Endodermal cell (in vitro differentiated cells): ENCODE measurements at regions not wholly inside any gene's neighbourhood (a gene's known extent, or its start where the extent isn't known, plus 50 kb on each side); places are given as distances from the start of the nearest gene placed in this dataset.

Experiments
- DNase-seq: peaks from one replicate; pipeline ENCODE4 v3.0.0-alpha.2; 2017
- H3K27ac ChIP-seq: 2 replicates; pipeline ENCODE4 v1.5.1; 2013; ENCODE audit warnings: mild to moderate bottlenecking, low read depth, low read length, moderate library complexity
- H3K27me3 ChIP-seq: 2 replicates; pipeline ENCODE4 v1.6.1; 2013; ENCODE audit warnings: mild to moderate bottlenecking, low read length, moderate library complexity; ENCODE audit not compliant: insufficient read depth, control insufficient read depth, poor library complexity, severe bottlenecking
- H3K36me3 ChIP-seq: 2 replicates; pipeline ENCODE4 v1.7.0; 2013; ENCODE audit warnings: mild to moderate bottlenecking, low read length, moderate library complexity; ENCODE audit not compliant: control insufficient read depth, insufficient read depth
- H3K4me1 ChIP-seq: one replicate; pipeline ENCODE4 v1.7.0; 2013; ENCODE audit warnings: low read length; ENCODE audit not compliant: control insufficient read depth, insufficient read depth
- H3K4me3 ChIP-seq: 2 replicates; pipeline ENCODE4 v1.5.1; 2013; ENCODE audit warnings: mild to moderate bottlenecking, low read length, moderate library complexity
- H3K9ac ChIP-seq: 2 replicates; pipeline ENCODE4 v1.6.1; 2013; ENCODE audit warnings: mild to moderate bottlenecking, low read length, moderate library complexity; ENCODE audit not compliant: poor library complexity, severe bottlenecking; ENCODE audit errors: extremely low read depth
- H3K9me3 ChIP-seq: 2 replicates; pipeline ENCODE4 v1.6.1; 2013; ENCODE audit warnings: mild to moderate bottlenecking, low read length, moderate library complexity; ENCODE audit not compliant: control insufficient read depth
- H3K27ac Mint-ChIP-seq: 2 replicates; pipeline ENCODE4 v1.8.0; 2020; ENCODE audit warnings: mixed read lengths
- H3K27me3 Mint-ChIP-seq: 2 replicates; pipeline ENCODE4 v1.8.0; 2021; ENCODE audit warnings: mild to moderate bottlenecking, mixed read lengths; ENCODE audit not compliant: insufficient read depth
- H3K36me3 Mint-ChIP-seq: 2 replicates; pipeline ENCODE4 v1.8.0; 2020; ENCODE audit warnings: low read depth, mixed read lengths
- H3K4me1 Mint-ChIP-seq: 2 replicates; pipeline ENCODE4 v1.8.0; 2020; ENCODE audit warnings: mixed read lengths
- H3K4me3 Mint-ChIP-seq: 2 replicates; pipeline ENCODE4 v1.8.0; 2020; ENCODE audit warnings: mild to moderate bottlenecking, moderate library complexity, mixed read lengths
- H3K9me3 Mint-ChIP-seq: 2 replicates; pipeline ENCODE4 v1.8.0; 2020; ENCODE audit warnings: mild to moderate bottlenecking, mixed read lengths
- whole genome bisulfite sequencing, 2 experiments: methylation state at CpG; one replicate each; pipeline versions ENCODE4 v1.1.5 to v1.1.7; 2013; ENCODE audit warnings: missing lambda C conversion rate in 2 of 2, mixed read lengths in 1 of 2; ENCODE audit not compliant: insufficient coverage in 1 of 2, insufficient read length in 1 of 2; 5-methylcytosine and 5-hydroxymethylcytosine counted together
- TF ChIP-seq, protein P1 (sequence below): fragments of 200-600 bp; sonication (generic); conservative IDR thresholded peaks from 2 replicates; pipeline ENCODE4 v1.5.0; 2021; ENCODE audit warnings: antibody characterized with exemption, mild to moderate bottlenecking

DNA sequence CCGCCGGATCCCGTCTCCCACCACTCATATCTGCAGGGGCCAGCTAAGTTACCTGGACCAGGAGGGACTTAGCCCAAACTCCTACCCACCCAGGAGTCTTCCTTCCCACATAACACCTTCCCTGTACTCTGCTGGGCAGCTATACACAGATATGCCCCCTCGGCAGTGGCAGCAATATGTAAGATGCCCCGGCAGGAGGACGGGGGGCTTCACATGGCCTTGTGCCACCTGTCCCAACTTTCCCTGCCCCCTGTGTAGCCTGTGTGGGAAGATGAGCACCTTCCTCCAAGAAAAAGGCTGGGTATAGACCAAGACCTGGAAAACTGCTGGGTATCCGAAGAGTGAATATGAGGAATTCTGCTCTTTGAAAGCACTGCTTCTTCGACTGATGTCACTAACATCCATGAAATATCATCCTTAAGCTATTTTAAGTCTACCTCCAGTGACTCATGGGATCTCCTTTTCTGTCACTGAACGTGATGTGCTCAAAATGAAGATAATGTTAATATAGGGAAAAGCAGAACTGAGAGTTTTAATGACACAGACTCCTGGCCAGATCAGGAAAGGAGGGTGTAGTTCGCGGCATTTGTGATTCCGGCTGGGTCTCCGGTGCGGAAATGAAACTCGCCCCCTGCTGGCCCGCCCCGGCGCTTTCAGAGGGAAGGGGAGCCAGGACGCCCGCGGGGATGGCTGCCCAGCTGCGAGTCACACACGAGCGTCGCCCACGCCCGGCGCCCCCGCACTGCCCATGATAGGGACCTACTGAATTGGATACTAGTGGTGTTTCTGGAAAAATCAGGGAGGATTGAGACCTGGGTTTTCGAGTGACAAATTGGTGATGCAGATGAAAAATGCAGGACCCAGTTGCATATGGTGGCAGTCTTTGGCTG is 256.9 kb upstream of the NFE2L3 start:
- H3K27ac Mint-ChIP-seq, result no peak overlapping the region
- Histone ChIP-seq H3K27me3 (no peaks in the 10 kb centered on the region), H3K4me3 (peak overlapping the region; percentile 54), H3K36me3 (no peaks in the 10 kb centered on the region), H3K4me1 (no peaks in the 10 kb centered on the region), H3K9ac (no peak overlapping the region), H3K9me3 (no peaks in the 10 kb centered on the region), H3K27ac (no peak overlapping the region)
- WGBS, 2 experiments, result 30 to 36% methylated on average over 15 to 30 of the region's 30 CpGs
- no peaks in the 10 kb centered on the region for H3K9me3 Mint-ChIP-seq
- peak overlapping the region; percentile 68 for H3K4me3 Mint-ChIP-seq
- H3K27me3 Mint-ChIP-seq, result peaks cover 5% of the 10 kb centered on the region
- TF ChIP-seq, protein P1, sequence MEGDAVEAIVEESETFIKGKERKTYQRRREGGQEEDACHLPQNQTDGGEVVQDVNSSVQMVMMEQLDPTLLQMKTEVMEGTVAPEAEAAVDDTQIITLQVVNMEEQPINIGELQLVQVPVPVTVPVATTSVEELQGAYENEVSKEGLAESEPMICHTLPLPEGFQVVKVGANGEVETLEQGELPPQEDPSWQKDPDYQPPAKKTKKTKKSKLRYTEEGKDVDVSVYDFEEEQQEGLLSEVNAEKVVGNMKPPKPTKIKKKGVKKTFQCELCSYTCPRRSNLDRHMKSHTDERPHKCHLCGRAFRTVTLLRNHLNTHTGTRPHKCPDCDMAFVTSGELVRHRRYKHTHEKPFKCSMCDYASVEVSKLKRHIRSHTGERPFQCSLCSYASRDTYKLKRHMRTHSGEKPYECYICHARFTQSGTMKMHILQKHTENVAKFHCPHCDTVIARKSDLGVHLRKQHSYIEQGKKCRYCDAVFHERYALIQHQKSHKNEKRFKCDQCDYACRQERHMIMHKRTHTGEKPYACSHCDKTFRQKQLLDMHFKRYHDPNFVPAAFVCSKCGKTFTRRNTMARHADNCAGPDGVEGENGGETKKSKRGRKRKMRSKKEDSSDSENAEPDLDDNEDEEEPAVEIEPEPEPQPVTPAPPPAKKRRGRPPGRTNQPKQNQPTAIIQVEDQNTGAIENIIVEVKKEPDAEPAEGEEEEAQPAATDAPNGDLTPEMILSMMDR, result peak; percentile 91
- peaks cover 11% of the 10 kb centered on the region for H3K4me1 Mint-ChIP-seq
- DNase-seq, result peak; percentile 89
- no peaks in the 10 kb centered on the region for H3K36me3 Mint-ChIP-seq

DNA sequence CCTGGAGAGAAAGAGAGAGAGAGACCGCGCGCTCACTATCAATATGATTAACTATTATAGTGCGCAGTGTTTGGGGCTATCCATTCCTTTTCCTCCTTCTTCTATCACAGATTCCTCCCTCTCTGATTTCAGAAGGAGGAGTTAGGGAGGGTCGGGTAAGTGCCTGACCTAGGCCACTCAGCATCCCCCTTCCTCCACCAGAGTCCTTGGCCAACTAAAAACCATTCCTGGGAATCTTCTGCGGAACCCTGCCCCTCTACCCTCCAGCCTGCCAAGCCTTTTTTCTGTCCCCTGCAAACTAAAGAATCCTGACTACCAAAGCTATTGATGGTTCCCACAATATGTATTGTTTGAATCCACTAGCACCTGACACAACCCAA is 256.2 kb upstream of the NFE2L3 start:
- Histone ChIP-seq H3K36me3 (no peaks in the 10 kb centered on the region), H3K9ac (no peak overlapping the region), H3K27ac (no peak overlapping the region), H3K9me3 (no peaks in the 10 kb centered on the region), H3K4me1 (no peaks in the 10 kb centered on the region), H3K27me3 (no peaks in the 10 kb centered on the region), H3K4me3 (peak overlapping the region; percentile 54)
- TF ChIP-seq, protein P1, result no peak
- no peak overlapping the region for H3K27ac Mint-ChIP-seq
- peak overlapping the region; percentile 68 for H3K4me3 Mint-ChIP-seq
- H3K4me1 Mint-ChIP-seq, result peaks cover 11% of the 10 kb centered on the region
- no peaks in the 10 kb centered on the region for H3K36me3 Mint-ChIP-seq
- peaks cover 5% of the 10 kb centered on the region for H3K27me3 Mint-ChIP-seq
- peak; percentile 68 for DNase-seq
- 42 to 60% methylated on average over 1 to 5 of the region's 6 CpGs for WGBS, 2 experiments
- H3K9me3 Mint-ChIP-seq, result no peaks in the 10 kb centered on the region

DNA sequence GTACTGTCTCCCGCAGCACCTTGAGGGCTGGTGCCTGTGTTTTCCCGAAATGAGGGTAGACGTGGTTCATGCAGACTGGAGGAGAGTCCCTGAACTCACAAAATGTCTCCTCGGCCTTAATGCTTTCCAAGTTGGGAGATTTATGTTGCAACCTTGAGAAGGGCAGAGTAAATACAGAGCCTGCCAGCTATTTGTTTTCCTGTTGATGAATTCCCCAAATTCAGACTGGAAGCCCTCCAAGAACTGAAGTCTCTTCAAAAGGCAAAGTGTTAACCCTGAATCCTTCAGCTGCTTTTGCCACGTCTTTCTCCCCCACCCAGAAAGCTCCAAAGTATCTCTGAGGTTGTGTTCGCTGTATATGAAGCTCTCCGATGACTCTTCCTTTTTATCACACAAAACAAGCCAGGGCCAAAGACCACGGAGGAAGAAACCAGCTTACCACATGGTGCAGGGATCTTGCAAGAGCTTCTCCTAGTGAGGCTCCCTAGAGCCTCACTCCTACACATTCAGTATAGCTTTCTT is 254.7 kb upstream of the NFE2L3 start:
- Mint-ChIP-seq H3K9me3 (no peaks in the 10 kb centered on the region), H3K4me3 (no peak overlapping the region), H3K27ac (no peak overlapping the region), H3K4me1 (peaks cover 11% of the 10 kb centered on the region), H3K27me3 (peaks cover 5% of the 10 kb centered on the region), H3K36me3 (no peaks in the 10 kb centered on the region)
- H3K4me1 ChIP-seq, result no peaks in the 10 kb centered on the region
- no peak overlapping the region for H3K27ac ChIP-seq
- no peaks in the 10 kb centered on the region for H3K36me3 ChIP-seq
- TF ChIP-seq, protein P1, result no peak
- H3K9ac ChIP-seq, result no peak overlapping the region
- 89 to 93% methylated on average over 6 to 8 of the region's 8 CpGs for WGBS, 2 experiments
- no peak overlapping the region for H3K4me3 ChIP-seq
- no peaks in the 10 kb centered on the region for H3K9me3 ChIP-seq
- no peak for DNase-seq
- H3K27me3 ChIP-seq, result no peaks in the 10 kb centered on the region
